Stromal cell of bone marrow (primary cell): ENCODE measurements at regions not wholly inside any gene's neighbourhood (a gene's known extent, or its start where the extent isn't known, plus 50 kb on each side); places are given as distances from the start of the nearest gene placed in this dataset.
A peak's percentile ranks its signal among the peaks of the same experiment; 100 is the strongest.
"Not testable (repeated sequence)": the region's sequence is repeated elsewhere in the genome, so short reads cannot be mapped to it uniquely, and the experiment has no call there.

ENCODE experiments used
- DNase-seq: peaks from one replicate; pipeline ENCODE4 v3.0.0-alpha.2; 2012; ENCODE audit warnings: low read depth

DNA sequence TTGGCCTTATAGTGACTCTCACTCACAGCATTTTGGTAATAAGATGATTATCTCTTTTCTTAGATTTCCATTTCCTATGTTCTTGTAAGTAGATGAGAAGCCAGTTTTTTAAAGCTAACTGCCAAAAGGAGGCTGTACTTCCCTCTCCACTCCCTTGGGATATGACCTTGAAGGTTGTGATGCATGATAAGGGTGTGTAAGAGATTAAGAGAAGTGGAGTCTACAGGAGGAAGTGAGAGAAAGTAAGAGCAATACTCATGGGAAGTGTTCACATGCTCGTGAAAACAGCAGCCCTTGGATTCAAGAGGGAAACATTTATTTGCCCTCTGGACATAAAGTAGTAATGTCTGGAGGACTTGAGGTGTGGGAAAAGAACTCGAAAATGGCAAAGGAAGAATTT is 171.5 kb downstream of the EVA1A start:
- DNase-seq: no peak

DNA sequence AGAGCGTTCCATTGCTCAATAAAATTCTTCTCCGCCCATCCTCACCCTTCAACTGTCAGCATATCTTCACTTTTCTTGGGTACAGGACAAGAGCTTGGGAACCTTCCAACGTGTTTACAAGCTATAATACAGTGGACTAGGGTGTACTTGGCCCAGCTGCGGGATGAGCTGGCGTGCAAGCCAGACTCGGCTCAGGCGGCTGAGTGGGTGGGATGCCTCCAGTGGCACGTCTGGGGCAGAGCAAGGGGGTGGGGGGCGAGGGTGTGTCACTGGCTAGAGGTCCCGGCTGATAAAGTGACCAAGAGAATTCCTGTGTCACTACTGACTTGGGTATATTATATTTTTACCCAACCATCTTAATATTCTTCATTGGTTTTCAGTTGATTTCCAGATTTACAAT is 179.7 kb downstream of the EVA1A start:
- DNase-seq: no peak

DNA sequence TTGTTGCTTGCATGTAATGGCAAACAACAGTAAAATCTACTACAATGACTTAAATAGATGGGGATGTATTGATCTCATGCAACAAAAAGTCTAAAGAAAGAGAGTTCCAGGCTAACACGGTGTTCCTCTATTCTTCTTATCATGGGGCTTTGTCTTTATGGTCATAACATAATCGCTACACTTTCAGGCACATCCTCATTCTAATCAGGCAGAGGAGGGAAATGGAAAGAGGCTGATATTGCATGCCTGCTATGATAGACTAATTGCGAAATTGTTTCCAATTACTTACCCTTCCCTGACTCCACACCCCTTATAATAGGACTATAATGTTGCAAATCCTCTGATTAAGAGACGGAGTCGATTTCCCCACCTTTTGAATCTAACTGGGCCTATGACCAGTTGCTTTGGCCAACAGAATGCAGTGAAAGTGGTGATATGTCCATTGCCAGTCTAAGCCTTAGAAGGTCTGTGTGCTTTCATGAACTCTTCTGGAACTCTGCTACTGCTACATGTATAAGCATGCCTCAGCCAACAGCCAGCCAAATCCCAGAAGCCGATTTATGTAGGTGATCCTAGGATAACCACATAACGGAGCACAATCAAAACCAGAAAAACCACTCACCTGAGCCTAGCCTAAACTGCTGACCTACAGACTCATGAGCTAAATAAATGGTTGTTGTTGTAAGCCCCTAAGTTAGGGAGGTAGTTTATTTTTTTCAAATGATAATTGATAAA is 180.3 kb upstream of the TACR1 start:
- DNase-seq: no peak

DNA sequence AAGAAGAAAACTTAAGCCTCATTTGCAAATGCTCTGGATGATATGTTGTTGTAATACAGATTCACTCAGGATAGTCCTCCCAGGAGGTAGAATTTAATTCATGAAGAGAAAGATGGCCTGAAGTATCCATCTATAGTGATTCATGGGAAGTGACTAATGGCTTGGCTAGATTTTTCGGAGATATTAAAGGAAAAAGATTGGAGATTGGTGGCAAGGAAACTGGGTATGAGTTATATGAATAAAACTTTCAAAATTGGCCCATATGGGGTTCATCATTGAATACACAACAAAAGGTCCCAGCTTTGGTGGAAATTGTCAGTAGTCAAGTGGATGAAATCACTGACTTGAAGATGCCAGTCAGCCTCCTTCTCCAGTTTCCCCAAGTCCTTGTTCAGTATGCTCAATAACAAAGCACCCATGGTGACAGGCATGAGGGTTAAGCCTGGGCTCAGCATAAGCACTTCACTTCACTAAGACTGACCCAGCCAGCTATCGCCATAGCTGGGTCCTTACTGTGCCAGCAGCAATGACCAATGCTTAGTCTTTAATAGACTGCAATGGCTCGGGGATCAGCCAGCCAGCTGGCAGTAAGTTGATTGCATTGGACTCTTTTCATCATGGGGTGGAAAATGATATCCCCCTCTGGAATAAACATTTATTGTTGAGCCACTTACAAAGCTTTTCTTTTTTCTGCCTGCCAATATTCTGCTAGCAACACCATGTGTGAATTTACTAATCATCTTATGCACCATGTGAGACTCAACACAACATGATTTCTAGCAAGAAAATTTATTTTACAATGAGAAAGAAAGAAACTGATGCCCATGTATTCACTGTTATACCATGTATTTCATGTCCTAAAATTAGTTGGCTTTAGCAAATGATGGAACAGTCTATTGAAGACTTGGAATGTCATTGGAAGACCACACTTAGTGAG is 176.6 kb upstream of the TACR1 start:
- peak; percentile 67 for DNase-seq

DNA sequence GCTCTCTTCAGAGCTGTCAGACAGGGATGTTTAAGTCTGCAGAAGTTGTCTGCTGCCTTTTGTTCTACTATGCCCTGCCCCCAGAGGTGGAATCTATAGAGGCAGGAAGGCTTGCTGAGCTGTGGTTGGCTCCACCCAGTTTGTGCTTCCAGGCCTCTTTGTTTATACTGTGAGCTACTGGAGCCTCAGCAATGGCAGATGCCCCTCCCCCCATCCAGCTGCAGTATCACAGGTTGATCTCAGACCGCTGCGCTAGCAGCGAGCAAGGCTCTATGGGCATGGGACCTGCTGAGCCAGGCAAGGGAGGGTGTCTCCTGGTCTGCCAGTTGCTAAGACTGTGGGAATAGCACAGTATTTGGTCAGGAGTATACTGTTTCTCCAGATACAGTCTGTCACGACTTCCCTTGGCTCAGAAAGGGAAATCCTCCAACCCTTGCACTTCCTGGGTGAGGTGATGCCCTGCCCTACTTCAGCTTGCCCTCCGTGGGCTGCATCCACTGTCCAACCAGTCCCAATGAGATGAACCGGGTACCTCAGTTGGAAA is 175.2 kb upstream of the TACR1 start:
- not testable (repeated sequence) for DNase-seq

DNA sequence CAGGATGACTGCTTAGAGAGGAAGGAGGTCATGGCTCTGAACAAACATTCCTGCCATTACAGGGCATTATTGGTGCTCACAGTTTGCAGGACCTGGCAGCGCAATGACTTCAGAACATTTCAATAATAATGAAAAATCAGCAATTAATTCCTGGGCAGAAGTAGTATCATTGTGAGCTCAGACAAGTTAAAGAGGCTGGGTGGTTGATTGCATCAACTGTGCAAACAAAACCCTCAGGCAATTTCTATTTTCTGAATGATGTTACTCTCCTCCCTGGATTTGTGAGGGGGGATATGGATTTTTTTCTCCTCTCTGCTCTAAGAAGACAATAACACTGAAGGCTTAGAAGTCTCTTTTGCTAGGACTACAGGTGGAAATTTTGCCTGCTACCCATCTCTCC is 168.1 kb upstream of the TACR1 start:
- DNase-seq: no peak

DNA sequence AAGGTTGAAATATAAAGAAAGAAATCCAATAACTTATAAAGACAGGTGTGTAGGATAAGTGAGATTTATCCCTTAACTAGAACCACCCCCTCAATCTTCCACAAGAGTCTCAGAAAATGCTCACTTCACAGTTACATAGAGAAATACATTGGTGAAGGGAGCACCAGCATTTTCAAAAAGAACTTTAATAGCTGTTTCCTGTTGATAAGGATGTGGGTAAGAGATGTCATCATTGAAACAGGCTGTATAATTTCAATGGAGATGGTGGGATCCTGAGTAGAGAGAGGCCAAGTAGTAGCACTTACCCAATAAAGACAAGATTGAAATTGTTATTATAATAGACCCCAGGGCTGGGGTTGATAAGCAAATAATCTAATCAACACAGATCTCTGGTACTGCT is 162.2 kb upstream of the TACR1 start:
- DNase-seq: no peak

DNA sequence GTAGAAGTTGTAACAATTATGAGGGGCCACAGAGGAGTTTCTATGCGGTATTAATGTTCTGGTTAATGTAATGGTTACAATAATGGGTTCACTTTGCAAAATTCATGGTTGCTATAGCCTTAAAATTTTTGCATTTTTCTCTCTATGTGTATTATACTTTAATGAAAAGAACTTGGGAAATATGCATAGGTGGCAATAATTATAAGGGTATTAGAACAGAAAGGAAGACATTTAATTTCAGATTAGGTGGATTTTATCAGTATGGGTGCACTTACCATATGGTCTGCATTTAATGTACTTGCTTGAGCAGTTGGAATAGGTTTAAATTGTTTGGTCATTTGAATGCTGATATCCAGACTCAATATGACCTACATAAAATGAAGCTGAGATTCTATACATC is 161.6 kb upstream of the TACR1 start:
- no peak for DNase-seq

DNA sequence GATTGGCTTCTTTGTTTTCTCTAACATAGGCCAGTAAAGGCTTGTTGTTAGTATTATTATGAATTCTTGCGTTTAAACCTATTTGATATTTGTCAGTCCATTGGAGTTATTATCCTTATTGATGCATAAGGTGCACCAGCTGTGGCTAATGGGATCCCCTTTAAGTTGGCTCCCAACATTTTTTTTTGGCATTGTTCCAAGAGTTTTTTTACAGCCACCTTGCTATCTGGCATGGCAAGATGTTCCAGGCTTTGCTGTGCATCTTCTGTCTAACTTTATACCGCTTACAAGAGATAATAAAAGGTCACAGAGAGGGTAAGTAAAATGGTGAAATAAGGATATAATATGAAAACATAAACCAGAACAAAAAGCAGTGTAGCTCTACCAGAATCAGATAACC is 157.5 kb upstream of the TACR1 start:
- no peak for DNase-seq

DNA sequence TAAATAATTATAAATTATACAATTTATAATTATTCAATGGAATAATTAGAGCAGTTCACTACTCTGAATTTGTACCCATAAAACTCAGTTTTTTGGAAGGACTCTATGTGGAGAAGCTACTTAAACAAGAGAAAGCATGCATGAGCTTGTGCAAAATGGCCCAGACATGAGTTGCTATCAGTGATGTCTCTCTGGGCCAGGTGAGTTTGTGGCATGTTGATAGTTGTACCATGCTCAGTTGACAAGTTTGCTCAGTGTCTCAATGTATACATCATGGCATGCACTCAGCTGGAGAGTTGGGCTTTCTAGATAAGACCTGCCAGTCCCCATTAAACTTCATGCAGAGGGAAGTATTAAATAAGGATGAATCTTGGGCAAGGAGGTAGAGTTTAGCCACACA is 153.8 kb upstream of the TACR1 start:
- DNase-seq: no peak

DNA sequence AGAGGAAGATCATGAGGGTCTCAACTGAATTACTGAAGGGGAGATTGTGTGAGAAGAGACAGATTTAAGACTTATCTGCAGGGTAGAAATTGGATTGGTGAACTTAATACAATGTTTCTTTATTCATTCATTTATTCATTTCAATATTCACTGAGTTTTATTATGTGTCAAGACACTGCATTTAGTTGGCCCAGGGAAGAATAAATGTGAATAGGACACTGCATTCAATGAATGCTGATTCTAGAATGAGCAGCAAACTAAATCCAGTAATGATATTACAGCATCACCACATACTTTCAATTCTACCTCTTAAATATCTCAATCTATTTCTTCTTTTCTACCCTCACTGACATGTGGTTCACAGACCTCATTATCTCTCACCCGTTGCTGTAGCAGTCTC is 149.0 kb upstream of the TACR1 start:
- no peak for DNase-seq

DNA sequence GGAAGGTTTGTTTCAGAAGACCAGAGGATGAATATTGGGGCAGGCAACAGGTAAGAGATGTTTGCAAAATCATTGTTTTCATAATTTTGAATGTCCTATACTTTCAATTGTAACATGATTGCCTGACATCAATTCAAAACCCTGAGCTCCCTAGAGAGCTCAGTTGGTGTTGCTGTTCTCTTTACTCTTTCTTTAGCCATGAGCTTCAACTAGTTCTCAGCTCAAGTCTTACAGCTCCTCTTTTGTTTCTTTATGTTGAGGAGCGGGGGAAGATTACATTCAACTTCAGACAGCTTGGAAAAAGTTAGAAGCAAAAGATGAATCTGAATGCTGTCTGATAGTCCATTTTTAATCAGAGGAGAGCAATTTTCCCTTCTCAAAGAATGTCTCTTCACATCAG is 144.8 kb upstream of the TACR1 start:
- no peak for DNase-seq

DNA sequence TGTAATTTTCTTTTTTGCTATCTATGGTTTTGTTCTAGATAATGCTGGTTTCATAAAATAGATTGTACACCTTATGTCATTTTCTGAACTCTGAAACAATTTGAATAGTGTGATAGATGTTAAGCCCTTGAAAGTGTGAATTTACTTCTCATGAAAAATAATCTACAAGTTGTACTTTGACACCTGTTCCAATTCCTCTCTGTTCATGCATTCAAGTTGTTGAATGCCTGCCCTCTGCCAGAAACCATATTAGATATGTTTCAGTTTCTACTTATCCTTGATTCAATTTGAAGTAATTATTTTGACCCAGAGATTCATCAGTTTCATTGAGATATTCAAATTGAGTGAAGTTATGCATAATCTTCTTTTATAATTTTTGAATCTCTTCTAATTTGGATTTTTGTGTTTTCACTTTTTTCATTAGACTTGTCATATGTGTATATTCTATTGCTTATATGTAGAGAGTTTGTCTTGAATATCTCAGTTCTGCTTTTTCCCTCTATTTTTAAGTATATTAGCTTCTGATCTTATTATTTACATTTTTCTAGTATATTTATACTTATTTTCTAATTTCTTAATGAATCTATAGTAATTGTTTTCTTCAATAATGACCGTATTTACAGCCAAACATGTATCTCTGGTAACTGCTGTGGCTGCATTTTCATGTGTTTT is 143.3 kb upstream of the TACR1 start:
- DNase-seq: no peak

DNA sequence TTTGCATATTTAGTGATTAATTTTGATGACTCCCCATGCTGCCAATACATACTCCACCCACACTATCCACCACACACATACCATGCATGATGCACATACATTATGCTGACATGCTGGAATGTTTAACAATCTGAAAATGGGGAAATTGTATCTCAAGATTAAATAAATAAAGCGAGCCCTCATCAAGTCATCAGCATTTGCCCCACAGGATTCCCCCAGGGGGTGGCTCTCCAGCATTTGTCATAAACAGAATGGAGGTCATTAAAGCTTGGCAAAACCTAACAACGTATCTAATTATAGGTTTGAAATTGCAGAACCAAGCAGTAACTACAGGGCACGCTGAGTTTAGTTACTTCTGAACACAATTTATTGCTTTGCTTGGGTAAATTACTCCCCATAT is 141.2 kb upstream of the TACR1 start:
- DNase-seq: no peak

DNA sequence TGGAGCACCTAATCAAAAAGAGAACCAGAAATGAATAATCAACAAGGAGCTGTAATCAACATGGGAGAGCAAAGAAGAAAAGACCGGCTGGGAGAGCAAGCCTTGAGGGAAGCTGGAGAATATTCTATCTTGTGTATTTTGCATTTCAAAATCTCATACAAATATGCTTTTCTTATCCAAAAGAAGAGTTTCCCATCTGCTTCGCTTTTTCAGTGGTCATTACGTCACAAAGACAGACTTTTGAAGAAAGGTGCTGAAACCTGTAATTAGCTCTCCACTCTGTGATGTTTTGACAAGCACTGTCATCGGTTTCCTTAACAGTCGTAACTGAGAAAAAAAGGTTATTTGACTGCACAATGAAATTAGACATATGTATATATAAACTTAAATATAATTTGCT is 139.1 kb upstream of the TACR1 start:
- DNase-seq: no peak

DNA sequence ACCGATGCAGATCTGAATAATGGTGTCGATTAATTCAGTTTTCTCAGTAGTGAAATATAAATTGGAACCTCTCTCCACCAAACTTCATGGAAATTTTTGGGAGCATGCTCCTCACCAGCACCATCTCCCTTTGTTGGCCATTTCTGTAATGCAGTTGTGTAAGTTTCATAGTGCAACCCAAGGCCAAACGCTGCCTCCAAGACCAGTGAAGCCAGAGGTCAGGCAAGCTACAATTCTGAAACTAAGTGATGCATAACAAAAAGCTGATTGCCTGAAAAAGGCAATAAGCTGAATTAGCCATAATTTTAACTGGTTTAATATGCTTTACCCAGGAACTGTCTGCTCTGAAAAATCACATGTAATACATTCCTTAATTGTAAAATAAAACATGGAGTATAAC is 138.3 kb upstream of the TACR1 start:
- no peak for DNase-seq

DNA sequence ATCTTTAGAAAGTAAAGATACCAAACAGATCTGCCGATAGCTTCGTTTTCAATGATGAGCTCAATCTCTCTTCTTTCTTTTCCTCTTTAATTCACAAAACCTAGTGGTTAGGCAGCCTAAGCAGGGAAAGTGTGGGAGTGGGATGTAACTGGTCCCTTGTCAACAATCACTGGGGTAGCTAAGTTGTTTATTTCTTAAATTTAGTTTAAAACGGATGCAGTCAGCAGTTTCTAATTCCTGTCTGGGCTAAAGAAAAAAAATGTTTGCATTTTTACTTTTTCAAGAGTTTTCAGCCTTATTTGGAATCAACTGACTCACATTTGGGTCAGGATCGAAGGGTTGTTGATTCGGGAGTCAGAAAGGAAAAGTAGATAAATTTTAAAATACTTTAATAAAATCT is 137.7 kb upstream of the TACR1 start:
- no peak for DNase-seq

DNA sequence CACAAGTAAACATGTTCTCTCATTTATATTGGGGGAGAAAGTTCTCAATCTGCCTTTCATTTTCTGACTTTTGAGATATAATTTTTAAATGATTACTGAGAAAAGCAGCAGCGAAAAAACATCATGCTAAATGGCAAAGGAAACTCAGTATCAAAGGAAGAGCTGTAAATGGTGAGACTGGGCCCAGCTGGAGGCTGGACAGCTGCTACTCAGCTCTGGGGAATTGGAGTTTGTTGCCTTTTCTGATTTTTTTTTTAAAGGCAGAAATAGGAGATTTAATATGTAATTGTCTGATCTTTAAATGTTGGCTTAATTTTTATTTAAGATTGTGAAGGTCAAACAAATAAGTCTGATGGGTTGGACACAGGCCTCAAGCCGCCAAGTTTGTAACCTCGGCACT is 137.1 kb upstream of the TACR1 start:
- no peak for DNase-seq

DNA sequence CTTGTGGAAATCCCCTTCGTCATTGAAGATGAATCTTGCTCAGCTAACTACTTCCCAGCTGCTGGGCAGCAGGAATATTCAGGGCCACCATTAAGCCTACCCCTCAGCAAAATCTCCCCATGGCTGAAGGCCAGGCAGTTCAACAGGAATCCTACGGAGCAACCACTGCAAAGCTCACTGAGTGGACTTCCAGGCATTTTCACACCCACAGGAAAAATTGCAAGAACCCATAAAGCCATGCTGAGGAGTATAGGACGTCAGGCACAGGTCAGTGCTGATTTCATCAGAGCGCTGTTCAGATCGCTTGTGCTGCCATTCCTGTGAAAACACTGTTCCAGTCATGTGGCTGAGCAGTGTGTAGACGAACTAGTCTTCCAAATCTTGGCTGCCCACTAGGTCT is 134.8 kb upstream of the TACR1 start:
- no peak for DNase-seq

DNA sequence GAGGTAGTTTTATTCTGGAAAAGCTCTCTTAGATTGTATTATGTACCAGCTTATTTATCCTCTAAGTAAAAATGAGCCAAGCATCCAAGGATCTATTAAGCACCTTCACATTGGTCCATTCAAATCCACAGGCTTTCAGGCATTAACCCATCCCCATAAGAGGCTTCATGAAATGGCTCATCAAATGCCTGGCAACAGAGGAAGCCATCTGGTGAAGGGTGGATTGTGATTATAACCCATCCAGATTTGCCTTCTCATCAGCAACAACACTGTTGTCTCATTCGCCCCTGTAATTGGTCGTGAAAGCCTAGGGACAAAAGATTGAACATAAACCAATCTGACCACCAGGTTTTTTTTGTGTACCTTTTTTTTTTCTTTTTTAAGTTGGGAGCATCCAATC is 134.3 kb upstream of the TACR1 start:
- no peak for DNase-seq

DNA sequence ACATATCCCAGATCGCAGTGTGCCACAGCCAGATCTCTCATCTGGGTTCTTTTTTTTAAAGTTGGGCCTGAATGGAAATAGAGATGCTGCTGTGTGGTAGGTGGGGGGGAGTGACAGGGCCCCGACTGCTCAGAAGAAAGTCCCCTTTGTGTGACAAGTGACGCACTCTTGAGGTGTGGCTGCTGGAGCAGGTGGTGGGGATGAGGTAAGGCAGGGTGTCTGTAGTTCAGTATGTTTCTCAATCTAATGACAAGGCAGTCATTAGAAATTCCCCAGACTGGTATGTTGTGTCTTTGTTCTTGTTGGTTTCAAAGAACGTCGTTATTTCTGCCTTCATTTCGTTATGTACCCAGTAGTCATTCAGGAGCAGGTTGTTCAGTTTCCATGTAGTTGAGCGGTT is 128.8 kb upstream of the TACR1 start:
- no peak for DNase-seq

DNA sequence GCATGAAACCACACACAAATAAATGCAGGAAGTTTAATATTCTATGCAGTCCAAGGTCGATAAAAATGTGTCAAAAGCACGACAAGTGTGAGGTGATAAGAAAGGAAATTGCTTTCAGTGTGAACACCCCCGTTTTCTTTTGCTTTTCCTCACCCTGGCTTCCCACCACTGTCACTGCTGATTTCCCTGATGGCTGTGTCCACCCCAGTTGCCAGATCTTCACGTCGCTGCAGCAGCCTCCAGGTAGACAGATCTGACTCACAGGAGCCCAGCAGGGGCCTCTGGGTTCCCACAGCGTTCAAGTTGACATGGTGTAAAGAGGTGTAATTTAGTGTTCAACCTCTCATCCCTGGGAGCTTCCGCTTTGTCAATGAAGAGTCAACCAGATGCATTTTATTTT is 128.0 kb upstream of the TACR1 start:
- DNase-seq: no peak

DNA sequence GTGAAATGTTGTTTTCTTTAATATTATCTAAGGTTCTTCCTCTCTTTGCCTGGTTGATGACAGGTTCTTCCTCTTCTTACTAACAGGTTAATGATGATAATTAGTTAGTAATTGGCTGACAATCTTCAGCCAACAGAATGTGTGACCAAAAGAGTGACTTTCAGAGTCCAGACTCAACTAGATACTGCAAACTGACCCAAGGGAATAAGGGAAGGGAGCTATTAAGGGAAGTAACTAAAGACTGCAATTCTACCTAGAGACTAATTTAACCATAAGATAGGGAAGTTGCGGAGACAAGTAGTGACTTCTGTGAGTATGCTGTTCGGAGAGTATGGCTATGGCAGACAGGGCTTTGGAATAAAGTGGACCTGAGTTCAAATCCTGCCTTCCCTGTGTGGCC is 127.3 kb upstream of the TACR1 start:
- DNase-seq: no peak
